Activated T-helper 1 cell treated with anti-CD3 and anti-CD28 coated beads, Interleukin-12 subunit alpha, Interleukin-12 subunit beta, Interleukin-2, Interleukin-4 antibody, amounts not matched to agents 30 ng/mL and 10 ng/mL and 1 ng/mL, durations not matched to agents 14 hours and 24 hours and 36 hours (primary cell): ENCODE measurements at regions not wholly inside any gene's neighbourhood (a gene's known extent, or its start where the extent isn't known, plus 50 kb on each side); places are given as distances from the start of the nearest gene placed in this dataset.

Source experiments
- DNase-seq: peaks from one replicate; pipeline ENCODE4 v3.0.0; 2021; ENCODE audit warnings: low spot score
- H3K27ac Mint-ChIP-seq: one replicate; pipeline ENCODE4 v1.8.0; 2021; ENCODE audit warnings: mild to moderate bottlenecking, mixed read lengths
- H3K27me3 Mint-ChIP-seq: one replicate; pipeline ENCODE4 v1.8.0; 2022; ENCODE audit warnings: mild to moderate bottlenecking, moderate library complexity, mixed read lengths; ENCODE audit not compliant: insufficient read depth
- H3K36me3 Mint-ChIP-seq: one replicate; pipeline ENCODE4 v1.8.0; 2021; ENCODE audit warnings: low read depth, mixed read lengths
- H3K4me1 Mint-ChIP-seq: one replicate; pipeline ENCODE4 v1.8.0; 2021; ENCODE audit warnings: low read depth, mixed read lengths
- H3K4me3 Mint-ChIP-seq: one replicate; pipeline ENCODE4 v1.8.0; 2021; ENCODE audit warnings: mild to moderate bottlenecking, moderate library complexity, mixed read lengths
- H3K9me3 Mint-ChIP-seq: one replicate; pipeline ENCODE4 v1.8.0; 2021; ENCODE audit warnings: mixed read lengths
- intact Hi-C: fragments of 100-400 bp; cut with micrococcal nuclease; formaldehyde crosslinking; loops from one replicate; pipeline ENCODE4 v1.15.1; 2024

DNA sequence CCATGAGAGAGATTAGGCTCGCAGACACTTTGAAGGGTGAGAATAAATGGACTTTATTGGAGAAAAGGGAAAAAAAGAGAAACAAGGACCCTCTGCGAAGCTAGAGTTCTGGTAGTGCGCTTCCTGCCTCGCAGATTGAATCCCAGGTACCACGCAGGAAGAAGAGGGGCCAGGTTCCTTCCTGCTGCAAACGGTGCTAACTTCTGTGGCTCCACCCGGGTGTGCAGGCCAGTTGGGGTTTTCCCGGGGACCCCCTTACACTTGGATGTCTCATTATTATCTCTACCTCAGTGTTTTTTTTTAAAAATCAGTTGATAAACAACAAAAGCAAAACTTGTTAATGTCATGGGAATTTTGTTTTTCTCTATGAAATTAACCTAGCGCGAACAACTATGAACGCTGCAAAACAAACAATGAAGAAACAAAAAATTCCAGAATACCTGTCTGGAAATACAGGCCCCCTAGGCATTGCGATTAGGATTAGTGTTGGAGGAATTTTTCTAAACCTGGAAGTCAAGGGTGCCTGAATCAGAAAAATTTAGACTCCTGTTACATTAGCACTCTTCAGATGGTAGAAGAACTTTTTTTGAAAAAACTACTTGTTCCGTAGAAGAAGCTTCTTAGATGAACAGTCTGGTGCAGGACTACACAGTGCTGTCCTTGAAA lies 414.5 kb downstream of the MAN2A1 start:
- peaks cover 1% of the 10 kb centered on the region for H3K36me3 Mint-ChIP-seq
- H3K9me3 Mint-ChIP-seq: no peaks in the 10 kb centered on the region
- H3K27me3 Mint-ChIP-seq: no peaks in the 10 kb centered on the region
- H3K27ac Mint-ChIP-seq: no peak overlapping the region
- peak overlapping the region; percentile 15 for H3K4me3 Mint-ChIP-seq
- no peak for DNase-seq
- H3K4me1 Mint-ChIP-seq: peaks cover 49% of the 10 kb centered on the region
- intact Hi-C loops: loop anchor here (2.0 kb wide), 1 partner anchor 15 kb away; no protein-coding TSS in a partner anchor

DNA sequence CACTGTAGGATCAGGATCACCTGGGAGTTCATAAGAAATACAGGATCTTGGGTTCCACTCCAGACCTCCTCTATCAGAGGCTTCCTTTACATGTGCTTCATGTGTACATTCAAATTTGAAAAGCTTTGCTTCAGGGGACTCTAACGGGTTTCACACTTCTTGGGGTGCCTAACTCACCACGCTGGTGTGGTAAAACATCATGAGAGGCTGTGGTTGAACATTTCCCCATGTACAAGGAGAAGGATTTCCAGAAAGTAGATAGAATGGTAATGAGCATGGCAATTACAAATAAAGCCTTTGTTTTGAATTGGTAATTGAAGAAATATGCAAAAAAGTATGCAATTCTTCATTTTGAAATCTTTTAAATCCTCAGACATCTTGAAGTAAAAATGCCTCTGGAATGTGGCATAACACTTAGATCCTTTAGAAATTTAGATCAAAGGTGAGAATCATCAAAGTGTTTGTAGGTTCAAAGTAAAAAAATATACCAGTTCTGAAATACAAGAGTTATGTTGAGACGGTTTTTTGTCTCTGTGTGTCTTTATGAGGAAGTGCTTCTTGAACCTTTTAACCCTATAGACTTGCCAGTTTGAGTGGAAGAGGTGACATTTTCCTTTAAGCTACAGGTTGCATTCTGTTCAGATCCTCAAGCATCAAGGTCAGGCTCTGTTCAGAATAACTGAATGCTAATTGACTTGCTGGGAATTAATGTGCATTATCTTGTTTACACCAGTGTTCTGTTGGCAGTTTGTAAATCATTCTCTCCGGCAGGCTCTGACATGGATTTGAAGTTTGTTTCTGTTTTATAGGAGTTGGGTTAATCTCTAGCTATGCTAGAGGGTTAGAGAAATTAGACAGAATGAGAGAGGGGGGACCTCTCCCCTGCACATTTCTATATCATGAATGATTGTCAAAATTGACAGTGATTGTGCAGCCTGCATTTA lies 415.3 kb downstream of the MAN2A1 start:
- Mint-ChIP-seq H3K27ac (no peak overlapping the region), H3K36me3 (peaks cover 1% of the 10 kb centered on the region), H3K4me1 (peaks cover 49% of the 10 kb centered on the region), H3K27me3 (no peaks in the 10 kb centered on the region), H3K4me3 (peak overlapping the region; percentile 2), H3K9me3 (no peaks in the 10 kb centered on the region)
- intact Hi-C loops: loop anchor here (2.0 kb wide), 1 partner anchor 14 kb away; no protein-coding TSS in a partner anchor
- DNase-seq: no peak

DNA sequence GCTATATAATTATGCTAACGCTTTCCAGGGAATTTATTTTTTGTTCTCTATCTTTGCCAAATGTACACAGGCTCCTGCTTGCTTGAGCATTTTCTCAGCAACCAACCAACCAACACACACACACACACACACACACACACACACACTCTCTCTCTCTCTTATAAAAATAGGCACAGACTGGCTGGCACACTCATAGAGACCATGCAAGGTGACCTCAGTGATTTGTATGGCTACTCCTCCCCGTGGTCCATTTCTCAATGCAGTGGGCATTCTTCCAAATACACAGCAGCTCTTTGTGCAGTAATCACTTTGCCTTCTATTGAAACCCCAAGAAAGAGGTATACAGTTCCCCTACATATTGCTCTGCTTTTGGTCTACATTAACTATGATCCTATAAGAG lies 416.0 kb downstream of the MAN2A1 start:
- Mint-ChIP-seq H3K4me3 (no peak overlapping the region), H3K4me1 (peaks cover 49% of the 10 kb centered on the region), H3K27me3 (no peaks in the 10 kb centered on the region), H3K36me3 (peaks cover 1% of the 10 kb centered on the region), H3K9me3 (no peaks in the 10 kb centered on the region), H3K27ac (no peak overlapping the region)
- intact Hi-C loops: loop anchor here (2.0 kb wide), 1 partner anchor 13 kb away; no protein-coding TSS in a partner anchor
- no peak for DNase-seq

DNA sequence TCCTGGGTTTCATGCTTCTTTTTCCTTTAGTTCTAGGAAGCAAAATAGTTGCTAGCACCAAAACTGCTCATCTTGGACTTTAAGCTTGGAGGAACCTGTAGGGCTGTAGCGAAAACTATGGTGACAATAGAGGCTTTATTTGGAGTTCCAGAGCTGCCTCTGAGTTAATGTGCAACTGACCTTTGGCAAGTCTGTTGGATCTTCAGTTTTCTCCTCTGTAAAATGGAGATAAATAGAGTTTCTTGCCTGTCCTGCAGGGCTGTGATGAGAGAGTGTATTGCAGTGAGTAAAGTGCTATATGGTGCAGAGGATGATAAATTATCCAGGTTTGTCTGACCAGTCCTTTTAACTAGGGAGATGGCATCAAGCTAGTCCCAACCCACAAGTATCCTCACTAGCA lies 417.0 kb downstream of the MAN2A1 start:
- intact Hi-C loops: no loop called here
- Mint-ChIP-seq H3K27me3 (peaks cover 6% of the 10 kb centered on the region), H3K36me3 (peaks cover 1% of the 10 kb centered on the region), H3K4me1 (peaks cover 49% of the 10 kb centered on the region), H3K4me3 (peak overlapping the region; percentile 13), H3K9me3 (no peaks in the 10 kb centered on the region), H3K27ac (no peak overlapping the region)
- no peak for DNase-seq

DNA sequence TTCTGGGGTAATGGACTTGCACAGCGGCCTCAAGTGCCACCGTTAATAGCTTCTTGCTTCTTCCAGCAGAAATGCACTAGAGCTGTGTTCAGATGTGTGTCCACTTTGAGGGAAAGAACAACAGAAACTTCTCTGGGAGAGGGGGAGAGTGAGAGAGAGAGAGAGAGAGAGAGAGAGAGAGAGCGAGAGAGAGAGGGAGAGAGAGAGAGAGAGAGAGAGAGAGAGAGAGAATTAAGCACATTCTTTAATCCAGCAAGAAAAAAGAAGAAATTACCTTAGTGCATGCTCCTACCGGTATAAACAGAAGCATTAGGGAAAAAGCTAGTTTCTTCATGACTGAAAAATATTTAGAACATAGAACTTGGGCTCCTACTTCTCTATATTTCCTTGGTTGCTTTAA lies 418.8 kb downstream of the MAN2A1 start:
- H3K4me1 Mint-ChIP-seq: peaks cover 43% of the 10 kb centered on the region

DNA sequence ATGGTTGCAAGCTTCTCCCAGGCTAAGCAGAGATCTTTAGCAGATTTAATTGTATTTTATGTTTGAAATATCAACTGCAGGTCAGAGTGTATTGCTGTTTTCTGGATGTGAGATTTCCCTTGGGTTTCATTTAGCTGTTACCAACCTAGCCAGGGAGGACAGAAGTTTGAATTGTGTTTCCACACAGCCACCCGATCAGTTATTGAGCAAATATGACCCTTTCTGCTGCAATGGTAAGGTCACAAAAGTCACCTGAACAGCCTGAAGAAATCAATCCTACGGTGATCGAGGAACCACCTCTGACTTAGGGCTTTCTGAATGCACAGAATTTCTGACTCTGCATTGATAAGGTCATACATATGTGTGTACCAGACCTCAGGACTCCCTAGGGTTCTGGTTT lies 419.9 kb downstream of the MAN2A1 start:
- H3K27me3 Mint-ChIP-seq: peaks cover 6% of the 10 kb centered on the region
- peaks cover 3% of the 10 kb centered on the region for H3K36me3 Mint-ChIP-seq
- H3K4me1 Mint-ChIP-seq: peaks cover 31% of the 10 kb centered on the region
- no peak for DNase-seq
- intact Hi-C loops: no loop called here
- H3K9me3 Mint-ChIP-seq: no peaks in the 10 kb centered on the region
- H3K4me3 Mint-ChIP-seq: no peak overlapping the region
- no peak overlapping the region for H3K27ac Mint-ChIP-seq

More for the DNA sequence above, 418.8 kb downstream of the MAN2A1 start:
- Mint-ChIP-seq H3K9me3 (no peaks in the 10 kb centered on the region), H3K27ac (no peak overlapping the region), H3K4me3 (no peak overlapping the region), H3K36me3 (peaks cover 1% of the 10 kb centered on the region), H3K27me3 (peaks cover 6% of the 10 kb centered on the region)
- DNase-seq: no peak
- intact Hi-C loops: no loop called here

DNA sequence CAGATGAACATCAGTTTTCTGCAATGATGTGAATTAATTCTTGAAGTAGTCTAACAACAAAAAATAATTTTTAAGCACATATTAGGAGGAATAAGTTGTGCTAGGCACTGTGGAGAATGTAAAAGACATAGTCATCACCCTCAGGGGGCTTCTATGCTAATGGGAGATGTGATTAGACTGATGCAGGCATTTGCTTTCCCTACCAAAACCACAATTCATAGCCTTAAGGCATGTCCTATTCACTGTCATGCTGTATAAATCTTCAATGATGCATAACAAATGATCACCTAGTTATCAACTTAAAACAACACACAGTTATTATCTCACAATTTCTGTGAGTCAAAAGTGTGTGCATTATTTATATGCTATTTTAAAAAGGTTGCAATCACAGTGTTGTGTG lies 422.6 kb downstream of the MAN2A1 start:
- Mint-ChIP-seq H3K9me3 (peaks cover 9% of the 10 kb centered on the region), H3K27me3 (peaks cover 6% of the 10 kb centered on the region), H3K4me3 (no peak overlapping the region), H3K4me1 (peaks cover 6% of the 10 kb centered on the region), H3K36me3 (peaks cover 2% of the 10 kb centered on the region), H3K27ac (no peak overlapping the region)
- intact Hi-C loops: no loop called here
- no peak for DNase-seq

DNA sequence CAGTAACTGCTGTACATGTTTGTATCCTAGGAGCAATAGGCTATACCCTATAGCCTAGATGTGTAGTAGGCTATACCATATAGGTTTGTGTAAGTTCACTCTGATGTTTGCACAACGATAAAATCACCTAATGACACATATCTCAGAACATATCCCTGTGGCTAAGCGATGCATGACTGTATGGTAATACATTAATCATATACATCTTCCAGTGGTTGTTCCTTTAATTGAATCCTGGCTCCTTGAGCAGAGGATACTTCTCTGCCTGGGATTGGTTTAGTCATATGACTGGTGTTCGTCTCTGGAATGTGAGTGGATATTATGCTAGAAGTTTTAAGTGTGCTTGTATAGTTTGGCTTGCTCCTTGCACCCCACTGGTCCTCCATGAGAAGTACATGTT lies 425.8 kb downstream of the MAN2A1 start:
- Mint-ChIP-seq H3K9me3 (peaks cover 19% of the 10 kb centered on the region), H3K36me3 (peaks cover 3% of the 10 kb centered on the region), H3K27ac (no peak overlapping the region), H3K27me3 (peaks cover 8% of the 10 kb centered on the region), H3K4me1 (no peaks in the 10 kb centered on the region), H3K4me3 (no peak overlapping the region)
- intact Hi-C loops: no loop called here
- no peak for DNase-seq

DNA sequence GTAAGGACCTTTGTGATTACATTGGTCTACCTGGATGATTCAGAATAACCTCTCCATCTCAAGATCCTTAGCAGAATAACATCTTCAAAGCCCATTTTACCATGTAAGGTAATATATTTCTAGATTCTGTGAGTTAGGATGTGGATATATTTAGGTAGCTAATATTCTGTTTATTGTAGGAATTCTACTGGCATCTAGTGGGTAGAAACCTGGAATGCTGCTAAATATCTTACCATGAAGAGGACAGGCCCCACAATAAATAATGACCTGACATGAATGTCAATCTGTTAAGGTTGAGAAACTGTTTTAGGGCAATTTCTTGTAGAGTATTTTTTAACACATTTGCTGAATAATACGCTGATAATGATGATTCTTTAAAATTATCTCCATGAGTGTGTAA lies 426.8 kb downstream of the MAN2A1 start:
- no peak overlapping the region for H3K27ac Mint-ChIP-seq
- no peak overlapping the region for H3K4me3 Mint-ChIP-seq
- no peak for DNase-seq
- H3K36me3 Mint-ChIP-seq: peaks cover 3% of the 10 kb centered on the region
- intact Hi-C loops: no loop called here
- peaks cover 24% of the 10 kb centered on the region for H3K9me3 Mint-ChIP-seq
- H3K27me3 Mint-ChIP-seq: peaks cover 6% of the 10 kb centered on the region
- H3K4me1 Mint-ChIP-seq: no peaks in the 10 kb centered on the region

DNA sequence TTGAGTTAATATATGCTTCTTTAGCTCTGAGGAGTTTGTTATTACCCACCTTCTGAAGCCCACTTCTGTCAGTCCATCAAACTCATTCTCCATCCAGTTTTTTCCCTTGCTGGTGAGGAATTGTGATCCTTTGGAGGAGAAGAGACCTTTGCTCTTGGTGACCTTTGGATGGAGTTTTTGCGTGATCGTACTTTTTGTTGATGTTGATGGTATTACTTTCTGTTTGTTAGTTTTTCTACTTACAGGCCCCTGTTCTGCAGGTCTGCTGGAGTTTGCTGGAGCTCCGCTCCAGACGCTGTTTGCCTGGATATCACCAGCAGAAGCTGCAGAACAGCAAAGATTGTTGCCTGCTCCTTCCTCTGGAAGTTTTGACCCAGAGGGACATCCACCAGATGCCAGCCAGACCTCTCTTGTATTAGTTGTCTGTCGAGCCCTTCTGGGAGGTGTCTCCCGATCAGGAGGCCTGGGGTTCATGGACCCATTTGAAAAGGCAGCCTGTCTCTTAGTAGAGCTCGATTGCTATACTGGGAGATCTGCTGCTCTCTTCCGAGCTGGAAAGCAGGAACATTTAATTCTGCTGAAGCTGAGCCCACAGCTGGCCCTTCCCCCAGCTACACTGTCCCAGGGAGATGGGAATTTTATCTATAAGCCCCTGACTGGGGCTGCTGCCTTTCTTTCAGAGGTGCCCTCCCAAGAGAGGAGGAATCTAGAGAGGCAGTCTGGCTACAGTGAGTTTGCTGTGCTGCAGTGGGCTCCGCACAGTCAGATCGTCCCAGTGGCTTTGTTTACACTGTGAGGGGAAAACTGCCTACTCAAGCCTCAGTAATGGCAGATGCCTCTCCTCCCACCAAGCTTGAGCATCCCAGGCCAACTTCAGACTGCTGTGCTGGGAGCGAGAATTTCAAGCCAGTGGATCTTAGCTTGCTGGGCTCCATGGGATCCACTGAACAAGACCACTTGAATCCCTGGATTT lies 445.5 kb downstream of the MAN2A1 start:
- no peak for DNase-seq
- Mint-ChIP-seq H3K27me3 (no peaks in the 10 kb centered on the region), H3K36me3 (no peaks in the 10 kb centered on the region), H3K27ac (no peak overlapping the region), H3K4me3 (no peak overlapping the region), H3K9me3 (peaks cover 40% of the 10 kb centered on the region), H3K4me1 (no peaks in the 10 kb centered on the region)
- intact Hi-C loops: no loop called here

DNA sequence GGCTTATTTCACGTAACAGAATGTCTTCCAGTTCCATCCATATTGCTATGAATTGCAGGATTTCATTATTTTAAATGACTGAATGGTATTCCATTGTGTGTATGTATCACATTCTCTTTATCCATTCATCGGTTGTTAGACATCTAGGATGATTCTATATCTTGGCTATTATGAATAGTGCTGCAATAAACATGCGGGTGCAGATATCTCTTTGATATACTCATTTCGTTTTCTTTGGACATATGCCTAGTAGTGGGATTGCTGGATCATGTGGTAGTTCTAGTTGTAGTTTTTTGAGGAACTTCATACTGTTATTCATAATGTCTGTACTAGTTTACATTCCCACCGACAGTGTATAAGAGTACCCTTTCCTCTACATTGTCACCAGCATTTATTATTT lies 460.5 kb downstream of the MAN2A1 start:
- peaks cover 3% of the 10 kb centered on the region for H3K27me3 Mint-ChIP-seq
- no peaks in the 10 kb centered on the region for H3K36me3 Mint-ChIP-seq
- no peak overlapping the region for H3K27ac Mint-ChIP-seq
- H3K4me1 Mint-ChIP-seq: no peaks in the 10 kb centered on the region
- no peak for DNase-seq
- H3K4me3 Mint-ChIP-seq: no peak overlapping the region
- intact Hi-C loops: no loop called here
- H3K9me3 Mint-ChIP-seq: no peaks in the 10 kb centered on the region

DNA sequence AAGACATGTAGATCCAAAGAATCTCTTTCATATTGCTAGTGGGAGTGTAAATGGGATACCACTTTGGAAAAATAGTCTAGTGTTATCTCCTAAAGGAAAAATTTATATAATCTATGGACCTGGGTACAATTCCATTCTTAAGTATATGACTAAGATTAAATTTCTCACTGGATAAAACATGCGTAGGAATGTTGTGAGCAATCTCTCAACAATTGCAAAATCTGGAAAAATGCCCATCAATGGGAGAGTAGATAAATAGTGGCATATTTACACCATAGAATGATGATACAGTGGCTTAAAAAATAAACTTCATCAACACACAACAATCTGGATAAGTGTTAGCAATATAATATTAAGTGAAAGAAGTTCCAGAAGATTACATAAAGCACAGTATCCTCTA lies 469.5 kb downstream of the MAN2A1 start:
- no peak overlapping the region for H3K27ac Mint-ChIP-seq
- H3K4me3 Mint-ChIP-seq: no peak overlapping the region
- intact Hi-C loops: no loop called here
- no peaks in the 10 kb centered on the region for H3K9me3 Mint-ChIP-seq
- DNase-seq: no peak
- no peaks in the 10 kb centered on the region for H3K36me3 Mint-ChIP-seq
- H3K27me3 Mint-ChIP-seq: no peaks in the 10 kb centered on the region
- no peaks in the 10 kb centered on the region for H3K4me1 Mint-ChIP-seq
